ENCODE measurements at regions not wholly inside any gene's neighbourhood (a gene's known extent, or its start where the extent isn't known, plus 50 kb on each side); places are given as distances from the start of the nearest gene placed in this dataset.

GRCh38 chr21:23083242-23083641, 2085.0 kb downstream of the NCAM2 start:
- TF ChIP-seq POLR2A (IDR thresholded peaks at IDR 0.05) (no peak), CTCF (IDR thresholded peaks at IDR 0.05) (no peak)
- no peaks in the 10 kb centered on the region for H3K27me3 ChIP-seq
- H3K4me3 ChIP-seq = no peak overlapping the region
- no peaks in the 10 kb centered on the region for H3K36me3 ChIP-seq
- DNase-seq (no peak), ATAC-seq (no peak)
- peaks cover 0 to 11% (median 0%) of the 10 kb centered on the region in 12 donors for H3K9me3 ChIP-seq
- 38 to 87% (median 85%) methylated on average over 2 of the region's 2 CpGs for WGBS, 4 donors
- no peaks in the 10 kb centered on the region for H3K4me1 ChIP-seq
- intact Hi-C loops (cut with DNase I) = no loop called here
- no peak overlapping the region for H3K27ac ChIP-seq

- Histone ChIP-seq H3K27ac (no peak overlapping the region), H3K9me3 (peaks cover 0 to 15% (median 0%) of the 10 kb centered on the region in 12 donors), H3K27me3 (no peaks in the 10 kb centered on the region), H3K4me3 (no peak overlapping the region), H3K36me3 (no peaks in the 10 kb centered on the region), H3K4me1 (no peaks in the 10 kb centered on the region)
- no peak for DNase-seq
- TF ChIP-seq POLR2A (IDR thresholded peaks at IDR 0.05) (no peak), CTCF (IDR thresholded peaks at IDR 0.05) (no peak)
- ATAC-seq = no peak
- WGBS, 4 donors = 68 to 76% (median 70%) methylated on average over 2 of the region's 2 CpGs
- intact Hi-C loops (cut with DNase I) = no loop called here
Measured at GRCh38 chr21:23093259-23093658, 2095.1 kb downstream of the NCAM2 start.

- no peak for TF ChIP-seq POLR2A (IDR thresholded peaks at IDR 0.05)
- TF ChIP-seq CTCF (IDR thresholded peaks at IDR 0.05) = no peak
- DNase-seq (no peak), ATAC-seq (no peak)
- Histone ChIP-seq H3K4me1 (no peaks in the 10 kb centered on the region), H3K27me3 (no peaks in the 10 kb centered on the region), H3K4me3 (no peak overlapping the region), H3K9me3 (peaks cover 0 to 3% (median 0%) of the 10 kb centered on the region in 12 donors), H3K36me3 (no peaks in the 10 kb centered on the region), H3K27ac (no peak overlapping the region)
- intact Hi-C loops (cut with DNase I) = no loop called here
Measured at GRCh38 chr21:23099185-23099584, 2101.0 kb downstream of the NCAM2 start.

- Histone ChIP-seq H3K4me3 (no peak overlapping the region), H3K9me3 (peaks cover 0 to 3% (median 0%) of the 10 kb centered on the region in 12 donors), H3K27me3 (no peaks in the 10 kb centered on the region), H3K4me1 (no peaks in the 10 kb centered on the region), H3K36me3 (no peaks in the 10 kb centered on the region), H3K27ac (no peak overlapping the region)
- DNase-seq (peak in 1 of 5 donors; percentile 27), ATAC-seq (no peak)
- TF ChIP-seq POLR2A (IDR thresholded peaks at IDR 0.05) (no peak), CTCF (IDR thresholded peaks at IDR 0.05) (no peak)
- 87 to 96% (median 94%) methylated on average over 14 of the region's 14 CpGs for WGBS, 4 donors
- intact Hi-C loops (cut with DNase I) = no loop called here
Measured at GRCh38 chr21:23101111-23101510, 2102.9 kb downstream of the NCAM2 start.
